NAMALWA (cell line): ENCODE measurements at regions not wholly inside any gene's neighbourhood (a gene's known extent, or its start where the extent isn't known, plus 50 kb on each side); places are given as distances from the start of the nearest gene placed in this dataset.

Experiments used
- DNase-seq: peaks from one replicate; pipeline ENCODE4 v3.0.0-alpha.2; 2015; ENCODE audit warnings: low spot score

DNA sequence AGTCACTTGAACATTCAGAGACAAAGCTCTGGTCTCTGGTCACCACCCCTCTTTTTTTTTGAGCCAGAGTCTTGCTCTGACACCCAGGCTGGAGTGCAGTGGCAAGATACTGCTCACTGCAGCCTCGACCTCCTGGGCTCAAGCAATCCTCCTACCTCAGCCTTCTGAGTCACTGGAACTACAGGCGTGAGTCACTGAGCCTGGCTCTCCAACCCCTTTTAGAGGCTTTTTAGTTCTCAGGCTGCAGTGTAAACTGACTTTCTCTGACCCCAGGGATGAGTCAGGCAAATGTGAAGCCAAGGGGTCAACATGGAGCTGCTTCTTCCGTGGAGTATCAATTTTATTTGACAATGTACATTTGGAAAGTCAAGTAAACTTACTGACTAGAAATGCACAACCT, 229.2 kb downstream of the PTTG2 start:
- DNase-seq, result no peak

- no peak for DNase-seq
Observed at GRCh38 chr4:38190717-38191178, 230.6 kb downstream of the PTTG2 start.

- no peak for DNase-seq
Observed at GRCh38 chr4:38192516-38192915, 232.3 kb downstream of the PTTG2 start.

GRCh38 chr4:38193236-38193863, 233.2 kb downstream of the PTTG2 start:
- no peak for DNase-seq

DNA sequence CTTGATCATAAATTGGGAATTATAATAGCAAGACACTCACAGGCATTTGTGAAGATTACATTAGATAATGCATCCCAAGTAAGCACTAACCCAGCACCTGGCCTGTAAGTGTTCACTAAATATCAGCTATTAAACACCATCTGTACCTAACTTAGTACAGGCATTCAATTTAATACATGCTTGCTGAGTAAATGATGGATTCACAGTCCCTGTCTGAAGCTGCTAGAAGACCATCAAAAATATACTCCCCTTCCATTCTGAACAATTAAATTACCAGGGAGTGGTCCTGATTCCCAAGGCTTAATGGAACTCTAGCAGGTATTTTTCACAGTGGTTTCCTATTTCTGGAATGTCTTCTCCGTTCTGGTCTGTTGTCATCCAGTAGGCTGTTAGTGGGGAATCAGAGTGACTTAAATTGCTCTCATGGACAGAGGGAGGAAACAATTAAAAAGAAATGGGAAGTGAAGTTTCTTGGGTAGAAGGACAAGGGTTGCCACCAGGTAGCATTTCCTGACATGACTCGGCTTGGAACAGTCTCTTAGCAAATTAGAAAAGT, 233.9 kb downstream of the PTTG2 start:
- DNase-seq, result no peak

- no peak for DNase-seq
Observed at GRCh38 chr4:38195486-38195885, 235.3 kb downstream of the PTTG2 start.

DNA sequence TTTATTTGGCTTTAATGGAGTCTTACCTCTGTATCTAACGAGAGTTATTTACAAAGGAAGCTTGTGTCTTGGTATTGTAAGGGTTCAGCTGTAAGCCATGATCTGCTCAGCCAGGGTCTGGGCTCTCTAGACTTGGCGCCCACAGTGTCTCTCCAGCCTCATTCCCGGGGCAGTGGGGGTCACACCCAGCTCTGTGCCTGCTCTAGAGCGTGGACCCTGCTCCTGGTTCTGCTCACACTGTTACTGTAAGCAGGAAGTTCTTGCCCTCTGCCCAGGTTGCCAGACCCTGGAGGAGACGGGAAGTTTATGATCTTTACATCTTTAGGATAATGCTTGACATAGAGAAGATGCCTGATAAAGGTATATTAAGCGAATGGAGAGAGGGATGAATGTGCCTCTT, 235.7 kb downstream of the PTTG2 start:
- DNase-seq, result no peak

DNA sequence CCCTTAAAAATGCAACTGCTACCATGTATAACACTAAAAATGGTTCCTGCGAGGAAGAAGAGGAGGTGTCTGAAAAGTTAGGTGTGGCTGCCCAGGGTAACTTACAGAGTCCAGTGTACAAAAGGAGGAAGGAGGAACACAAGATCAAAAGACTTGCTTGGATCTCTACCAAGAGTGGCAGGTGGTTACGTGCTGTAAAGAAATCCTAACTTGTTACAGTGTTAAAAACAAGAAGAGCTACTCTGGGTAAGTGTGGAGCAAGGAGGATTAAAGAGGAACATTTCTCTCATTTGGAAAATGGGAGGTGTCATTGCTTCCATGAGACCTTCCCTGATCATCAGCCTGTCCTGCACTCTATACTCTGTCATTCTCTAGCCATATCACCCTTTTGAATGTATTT, 242.0 kb downstream of the PTTG2 start:
- DNase-seq, result no peak

GRCh38 chr4:38203609-38204008, 243.4 kb downstream of the PTTG2 start:
- no peak for DNase-seq

GRCh38 chr4:38204339-38205035, 244.3 kb downstream of the PTTG2 start:
- DNase-seq, result no peak

GRCh38 chr4:38205261-38205660, 245.1 kb downstream of the PTTG2 start:
- DNase-seq, result no peak

- DNase-seq, result no peak
Observed at GRCh38 chr4:38207110-38207457, 246.9 kb downstream of the PTTG2 start.

DNA sequence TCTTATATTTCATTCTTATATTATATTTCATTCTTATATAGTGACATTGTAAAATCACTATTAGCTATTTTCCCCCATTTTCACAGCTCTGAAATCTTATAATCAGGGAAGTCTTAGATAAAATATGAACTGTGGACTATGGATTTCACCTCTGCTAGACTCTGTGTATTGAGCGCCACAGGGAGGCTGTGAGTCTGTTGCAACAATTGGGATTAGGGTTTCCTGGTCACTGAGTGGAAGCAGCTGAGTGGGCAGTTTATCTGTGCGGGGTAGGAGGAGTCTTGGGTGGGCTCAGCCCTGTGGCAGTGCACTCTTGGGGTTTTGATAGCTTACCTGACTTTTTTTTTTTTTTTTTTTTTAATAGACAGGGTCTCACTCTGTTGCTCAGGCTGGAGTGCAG, 249.5 kb downstream of the PTTG2 start:
- DNase-seq, result no peak

- no peak for DNase-seq
Observed at GRCh38 chr4:38210396-38211114, 250.4 kb downstream of the PTTG2 start.

DNA sequence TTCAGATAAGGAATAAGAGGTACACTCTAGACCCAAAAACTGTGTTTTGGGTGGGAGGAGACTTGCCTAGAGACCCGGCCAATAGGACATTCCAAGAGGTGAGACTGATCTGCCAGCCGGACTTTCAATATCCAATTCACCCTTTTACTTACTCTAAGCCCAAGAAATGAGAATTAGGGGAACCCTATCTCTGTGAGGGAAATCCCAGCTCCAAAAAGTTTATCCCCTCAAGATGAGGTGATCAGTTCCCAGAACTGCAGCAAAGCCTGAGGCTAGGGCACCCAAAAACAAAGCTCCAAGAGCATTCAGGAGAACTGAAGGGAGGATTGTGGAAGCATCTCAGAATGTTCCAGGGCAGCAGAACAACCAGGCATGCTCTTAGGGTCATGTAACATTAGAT, 251.7 kb downstream of the PTTG2 start:
- DNase-seq, result no peak

- DNase-seq, result no peak
Observed at GRCh38 chr4:38213083-38213805, 253.0 kb downstream of the PTTG2 start.

- DNase-seq, result no peak
Observed at GRCh38 chr4:38222892-38223291, 262.7 kb downstream of the PTTG2 start.

DNA sequence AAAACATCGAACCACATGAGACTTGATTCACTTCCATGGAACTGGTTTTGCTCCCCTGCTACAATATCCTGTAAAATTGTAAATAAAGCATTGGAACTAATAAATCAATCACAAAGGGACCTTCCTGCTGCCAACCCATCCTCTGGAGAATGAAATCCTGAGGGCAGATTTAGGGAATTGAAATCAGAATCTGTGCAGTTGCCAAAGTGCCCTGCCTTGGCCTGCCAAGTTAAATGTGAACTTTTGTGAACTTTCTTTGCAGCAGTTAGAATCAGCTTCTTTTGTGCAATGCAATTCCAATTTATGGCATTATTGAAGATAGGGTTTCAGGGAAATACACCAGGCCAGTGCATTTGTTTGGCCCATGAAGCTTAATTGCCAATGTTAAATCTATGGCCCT, 263.1 kb downstream of the PTTG2 start:
- DNase-seq, result no peak

DNA sequence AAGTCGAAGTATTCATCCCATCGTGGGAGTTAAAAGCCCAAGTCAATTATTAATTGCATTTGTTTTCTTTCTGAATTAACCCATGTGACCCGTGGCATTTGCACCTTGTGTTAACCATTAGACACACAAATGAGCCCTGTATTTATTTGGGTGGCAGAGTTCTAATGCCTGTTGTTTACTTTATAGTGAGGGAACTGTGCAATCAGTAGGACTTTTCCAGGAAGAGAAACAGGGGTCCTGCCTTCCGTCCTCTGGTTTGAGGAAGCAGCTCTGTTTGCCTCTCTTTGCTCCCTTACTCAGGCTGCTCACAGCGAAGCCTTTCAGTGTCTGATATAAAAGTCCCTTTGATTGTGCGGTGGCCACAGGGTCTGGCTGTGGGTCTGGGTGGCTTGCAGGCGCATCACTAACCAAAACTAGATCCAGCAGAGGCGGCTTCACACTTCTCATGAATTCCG, 263.6 kb downstream of the PTTG2 start:
- no peak for DNase-seq

GRCh38 chr4:38224850-38225249, 264.7 kb downstream of the PTTG2 start:
- no peak for DNase-seq

DNA sequence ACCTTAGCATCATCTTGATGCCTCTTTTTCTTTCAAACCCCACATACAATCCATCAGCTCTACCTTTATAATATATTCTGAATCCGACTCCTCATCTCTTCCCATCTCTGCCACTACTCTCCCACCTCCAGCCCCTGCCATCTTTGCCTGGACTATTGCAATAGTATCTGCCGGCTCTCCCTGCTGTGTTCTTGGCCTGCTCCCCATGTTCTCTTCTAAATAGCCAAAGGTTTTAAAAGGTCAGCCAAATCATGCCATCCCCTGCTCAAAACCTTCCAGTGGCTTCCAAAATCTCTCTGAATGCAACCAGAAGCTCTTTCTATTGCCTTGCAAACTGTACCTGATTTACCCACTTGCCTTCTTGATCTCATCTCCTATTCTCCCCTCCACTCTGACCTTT, 266.0 kb downstream of the PTTG2 start:
- DNase-seq, result no peak

- DNase-seq, result no peak
Observed at GRCh38 chr4:38230121-38230801, 270.1 kb downstream of the PTTG2 start.
